K562 (cell line): ENCODE measurements at regions not wholly inside any gene's neighbourhood (a gene's known extent, or its start where the extent isn't known, plus 50 kb on each side); places are given as distances from the start of the nearest gene placed in this dataset.

ENCODE experiments used
- ATF4 ChIP-seq: fragments of 450-650 bp; formaldehyde crosslinking; IDR thresholded peaks from 2 replicates; pipeline ENCODE4 v1.4.0; 2022; ENCODE audit warnings: mild to moderate bottlenecking, moderate library complexity
- CHD1 ChIP-seq: fragments of 200-600 bp; sonication (generic); IDR thresholded peaks from one replicate; pipeline ENCODE4 v1.6.1; 2012; ENCODE audit warnings: mild to moderate bottlenecking, moderate library complexity, low read length, inconsistent platforms
- CTCF ChIP-seq, 3 experiments: IDR thresholded peaks in 2 of 3; conservative IDR thresholded peaks in 1 of 3; 2 replicates each; pipeline ENCODE4 v1.5.1; 2011 to 2012; ENCODE audit warnings: low read length in 3 of 3, mild to moderate bottlenecking in 3 of 3, control low read depth in 2 of 3, improper control_type of control experiment in 1 of 3, inconsistent platforms in 1 of 3, low read depth in 1 of 3, mixed read lengths in 1 of 3, moderate library complexity in 1 of 3; ENCODE audit not compliant: insufficient read depth in 2 of 3
- DPF2 ChIP-seq: fragments of 450-650 bp; IDR thresholded peaks from 2 replicates; pipeline ENCODE4 v1.6.1; 2016
- JUNB ChIP-seq: fragments of 450-650 bp; formaldehyde crosslinking; conservative IDR thresholded peaks from 2 replicates; pipeline ENCODE4 v1.4.0; 2020; ENCODE audit warnings: mild to moderate bottlenecking
- MYC ChIP-seq, 2 experiments: fragments of 250-450 bp in 1 of 2; sonication (Bioruptor Pico) in 1 of 2; IDR thresholded peaks; 2 replicates each; pipeline versions ENCODE4 v1.5.1 to v1.6.1; 2012 to 2021; ENCODE audit warnings: low read depth in 2 of 2, borderline replicate concordance in 1 of 2, improper control_type of control experiment in 1 of 2, low read length in 1 of 2, mild to moderate bottlenecking in 1 of 2, moderate library complexity in 1 of 2
- POLR2A ChIP-seq: fragments of 450-650 bp; conservative IDR thresholded peaks from 2 replicates; pipeline ENCODE4 v1.6.1; 2016
- RAD21 ChIP-seq, 2 experiments: fragments of 250-450 bp in 1 of 2; fragments of 450-650 bp in 1 of 2; sonication (Bioruptor Pico) in 1 of 2; formaldehyde crosslinking in 1 of 2; IDR thresholded peaks in 1 of 2; conservative IDR thresholded peaks in 1 of 2; 2 replicates each; pipeline versions ENCODE4 v1.4.0 to v1.8.0; 2020 to 2022; ENCODE audit warnings: mild to moderate bottlenecking in 2 of 2, moderate library complexity in 1 of 2
- RCOR1 ChIP-seq, 2 experiments: IDR thresholded peaks; 2 replicates each; pipeline ENCODE4 v1.6.1; 2012; ENCODE audit warnings: low read depth in 2 of 2, low read length in 2 of 2, borderline replicate concordance in 1 of 2, improper control_type of control experiment in 1 of 2
- SIN3B ChIP-seq: fragments of 450-650 bp; IDR thresholded peaks from 2 replicates; pipeline ENCODE4 v1.6.1; 2017; ENCODE audit warnings: low read depth, mild to moderate bottlenecking, moderate library complexity
- TCFL5 ChIP-seq: fragments of 250-450 bp; sonication (Bioruptor Pico); conservative IDR thresholded peaks from 2 replicates; pipeline ENCODE4 v1.6.1; 2021; ENCODE audit warnings: mild to moderate bottlenecking, moderate library complexity, matching md5 sums
- ZNF77 ChIP-seq: fragments of 250-450 bp; sonication (Bioruptor Pico); IDR thresholded peaks from 2 replicates; pipeline ENCODE4 v1.5.0; 2020

GRCh38 chr4:18930487-18930886 is 908.9 kb upstream of the LCORL start:
- TF ChIP-seq RCOR1 (IDR thresholded peaks at IDR 0.05; ENCODE audit: borderline replicate concordance in 1 of 2, low read depth in 2 of 2, low read length in 2 of 2) (no peak), SIN3B (no peak), RAD21 (CRISPR knock-in tag; conservative IDR thresholded peaks at IDR 0.05 in 1 of 2, IDR thresholded peaks at IDR 0.05 in 1 of 2) (no peak), CHD1 (no peak), JUNB (CRISPR knock-in tag) (no peak), CTCF (IDR thresholded peaks at IDR 0.05 in 2 of 3, conservative IDR thresholded peaks at IDR 0.05 in 1 of 3; ENCODE audit: insufficient read depth in 2 of 3, low read depth in 1 of 3, low read length in 3 of 3) (no peak), POLR2A (no peak), ZNF77 (CRISPR knock-in tag) (no peak), ATF4 (CRISPR knock-in tag) (no peak), DPF2 (no peak), TCFL5 (CRISPR knock-in tag) (no peak), MYC (IDR thresholded peaks at IDR 0.05; ENCODE audit: low read depth, low read length) (no peak), MYC (CRISPR knock-in tag; IDR thresholded peaks at IDR 0.05; ENCODE audit: borderline replicate concordance, low read depth) (no peak)
